ENCODE measurements at regions not wholly inside any gene's neighbourhood (a gene's known extent, or its start where the extent isn't known, plus 50 kb on each side); places are given as distances from the start of the nearest gene placed in this dataset.
"Not testable (repeated sequence)": the region's sequence is repeated elsewhere in the genome, so short reads cannot be mapped to it uniquely, and the experiment has no call there.

DNA sequence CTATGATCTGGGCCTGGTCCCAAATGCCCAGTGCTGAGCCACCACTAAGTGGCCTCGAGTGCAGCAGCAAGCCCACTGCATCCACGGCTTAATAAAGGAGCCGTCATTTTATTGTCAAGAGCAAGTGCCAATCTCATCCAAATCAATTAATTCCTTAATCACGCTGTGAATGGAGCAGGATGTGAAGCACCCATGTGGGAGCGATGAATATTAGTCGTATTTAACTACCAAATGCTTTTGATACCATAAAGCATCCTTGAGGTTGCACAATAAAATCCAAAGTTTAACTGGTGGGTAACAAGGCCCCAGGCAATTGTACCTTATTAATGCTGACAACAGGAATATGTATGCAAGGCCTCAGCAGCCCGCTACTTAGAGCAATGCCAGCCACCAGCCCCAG is 226.0 kb upstream of the C16orf82 start:
- H3K4me1 ChIP-seq (ENCODE audit: control insufficient read depth in 2 of 2, insufficient read depth in 2 of 2, low read length in 1 of 2), result no peaks in the 10 kb centered on the region
- H3K27ac ChIP-seq (ENCODE audit: low read depth in 2 of 2, low read length in 1 of 2), result no peak overlapping the region
- H3K9me3 ChIP-seq (ENCODE audit: control insufficient read depth in 2 of 2, insufficient read depth in 1 of 2, low read depth in 1 of 2, low read length in 1 of 2), result no peaks in the 10 kb centered on the region
- no peaks in the 10 kb centered on the region for H3K36me3 ChIP-seq (ENCODE audit: control insufficient read depth in 2 of 2, insufficient read depth in 2 of 2, low read length in 1 of 2)
- H3K27me3 ChIP-seq (ENCODE audit: control insufficient read depth in 1 of 2, insufficient read depth in 2 of 2, low read length in 2 of 2), result no peaks in the 10 kb centered on the region
- H3K4me3 ChIP-seq (ENCODE audit: low read depth in 1 of 2, low read length in 2 of 2), result no peak overlapping the region
- 80 to 90% methylated on average over 7 of the region's 7 CpGs for WGBS, 2 donors

DNA sequence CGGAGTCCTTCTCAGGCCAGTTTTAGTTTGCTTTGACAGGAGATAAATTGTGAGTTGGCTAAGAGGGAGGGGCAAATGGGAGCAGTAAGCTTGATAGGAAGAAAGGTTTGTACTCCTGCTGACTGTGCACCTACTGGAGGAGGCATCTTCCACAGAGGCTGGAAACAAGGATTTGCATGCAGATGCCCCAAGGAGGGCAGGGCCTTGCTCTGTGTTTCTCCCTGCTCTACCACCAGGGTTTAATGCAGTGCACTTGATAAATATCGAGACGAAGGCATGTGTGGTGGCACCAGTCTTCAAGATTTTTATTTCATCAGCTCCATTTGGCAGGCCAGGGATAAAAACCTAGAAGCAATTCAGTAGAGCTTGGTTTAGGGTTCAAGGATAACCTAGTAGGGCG is 210.5 kb upstream of the C16orf82 start:
- H3K9me3 ChIP-seq (ENCODE audit: control insufficient read depth in 2 of 2, insufficient read depth in 1 of 2, low read depth in 1 of 2, low read length in 1 of 2), result peaks cover 2 to 3% of the 10 kb centered on the region in 2 donors
- H3K36me3 ChIP-seq (ENCODE audit: control insufficient read depth in 2 of 2, insufficient read depth in 2 of 2, low read length in 1 of 2), result no peaks in the 10 kb centered on the region
- 67 to 76% methylated on average over 4 of the region's 4 CpGs for WGBS, 2 donors
- no peaks in the 10 kb centered on the region for H3K4me1 ChIP-seq (ENCODE audit: control insufficient read depth in 2 of 2, insufficient read depth in 2 of 2, low read length in 1 of 2)
- no peak overlapping the region for H3K27ac ChIP-seq (ENCODE audit: low read depth in 2 of 2, low read length in 1 of 2)
- H3K4me3 ChIP-seq (ENCODE audit: low read depth in 1 of 2, low read length in 2 of 2), result no peak overlapping the region
- H3K27me3 ChIP-seq (ENCODE audit: control insufficient read depth in 1 of 2, insufficient read depth in 2 of 2, low read length in 2 of 2), result no peaks in the 10 kb centered on the region

DNA sequence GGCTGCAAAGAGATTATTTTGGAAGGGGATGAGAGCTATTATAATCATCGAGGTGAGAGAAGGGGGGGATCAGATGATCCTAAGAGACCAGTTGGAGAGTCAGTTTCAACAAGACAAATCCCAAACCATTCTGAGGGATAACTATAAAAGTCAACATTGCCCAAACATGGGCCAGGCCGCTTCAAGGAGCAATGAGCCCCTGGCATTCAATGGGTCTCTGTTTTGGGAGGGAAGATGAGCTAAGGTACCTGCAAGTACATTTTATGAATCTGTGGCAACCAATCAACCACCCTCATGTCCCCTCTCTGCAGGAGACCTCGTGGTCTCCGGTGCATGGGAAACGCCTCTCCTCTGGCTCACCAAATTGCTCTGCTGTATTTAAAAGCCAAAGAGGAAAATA is 209.9 kb upstream of the C16orf82 start:
- no peak overlapping the region for H3K27ac ChIP-seq (ENCODE audit: low read depth in 2 of 2, low read length in 1 of 2)
- H3K27me3 ChIP-seq (ENCODE audit: control insufficient read depth in 1 of 2, insufficient read depth in 2 of 2, low read length in 2 of 2), result no peaks in the 10 kb centered on the region
- peaks cover 2 to 3% of the 10 kb centered on the region in 2 donors for H3K9me3 ChIP-seq (ENCODE audit: control insufficient read depth in 2 of 2, insufficient read depth in 1 of 2, low read depth in 1 of 2, low read length in 1 of 2)
- no peaks in the 10 kb centered on the region for H3K36me3 ChIP-seq (ENCODE audit: control insufficient read depth in 2 of 2, insufficient read depth in 2 of 2, low read length in 1 of 2)
- H3K4me1 ChIP-seq (ENCODE audit: control insufficient read depth in 2 of 2, insufficient read depth in 2 of 2, low read length in 1 of 2), result no peaks in the 10 kb centered on the region
- 78 to 81% methylated on average over 5 of the region's 5 CpGs for WGBS, 2 donors
- no peak overlapping the region for H3K4me3 ChIP-seq (ENCODE audit: low read depth in 1 of 2, low read length in 2 of 2)

DNA sequence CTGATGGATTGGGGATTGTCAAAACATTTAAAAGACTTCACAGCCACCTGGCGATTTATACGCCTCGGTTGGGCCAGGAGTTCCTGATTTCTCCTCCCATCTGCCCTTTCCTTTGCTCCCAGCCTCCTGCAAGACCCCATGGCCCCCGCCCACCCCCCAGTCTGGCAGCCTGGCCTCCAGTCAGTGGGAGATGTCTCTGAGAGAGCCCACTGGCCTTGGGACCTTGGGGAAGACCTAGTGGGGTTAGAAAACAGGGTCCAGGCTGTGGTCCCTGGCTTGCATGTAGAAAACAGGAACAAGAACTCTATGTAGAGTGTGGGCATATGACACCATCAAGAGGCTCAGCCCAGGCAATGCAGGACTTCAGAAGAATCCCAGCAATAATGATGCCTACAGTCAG is 209.4 kb upstream of the C16orf82 start:
- 72 to 77% methylated on average over 4 of the region's 4 CpGs for WGBS, 2 donors
- no peaks in the 10 kb centered on the region for H3K36me3 ChIP-seq (ENCODE audit: control insufficient read depth in 2 of 2, insufficient read depth in 2 of 2, low read length in 1 of 2)
- H3K4me3 ChIP-seq (ENCODE audit: low read depth in 1 of 2, low read length in 2 of 2), result no peak overlapping the region
- H3K9me3 ChIP-seq (ENCODE audit: control insufficient read depth in 2 of 2, insufficient read depth in 1 of 2, low read depth in 1 of 2, low read length in 1 of 2), result peaks cover 2 to 3% of the 10 kb centered on the region in 2 donors
- no peaks in the 10 kb centered on the region for H3K27me3 ChIP-seq (ENCODE audit: control insufficient read depth in 1 of 2, insufficient read depth in 2 of 2, low read length in 2 of 2)
- no peaks in the 10 kb centered on the region for H3K4me1 ChIP-seq (ENCODE audit: control insufficient read depth in 2 of 2, insufficient read depth in 2 of 2, low read length in 1 of 2)
- no peak overlapping the region for H3K27ac ChIP-seq (ENCODE audit: low read depth in 2 of 2, low read length in 1 of 2)

- no peaks in the 10 kb centered on the region for H3K4me1 ChIP-seq (ENCODE audit: control insufficient read depth in 2 of 2, insufficient read depth in 2 of 2, low read length in 1 of 2)
- WGBS, 2 donors, result 88 to 95% methylated on average over 1 of the region's 1 CpG
- H3K27me3 ChIP-seq (ENCODE audit: control insufficient read depth in 1 of 2, insufficient read depth in 2 of 2, low read length in 2 of 2), result no peaks in the 10 kb centered on the region
- no peaks in the 10 kb centered on the region for H3K36me3 ChIP-seq (ENCODE audit: control insufficient read depth in 2 of 2, insufficient read depth in 2 of 2, low read length in 1 of 2)
- no peak overlapping the region for H3K4me3 ChIP-seq (ENCODE audit: low read depth in 1 of 2, low read length in 2 of 2)
- H3K9me3 ChIP-seq (ENCODE audit: control insufficient read depth in 2 of 2, insufficient read depth in 1 of 2, low read depth in 1 of 2, low read length in 1 of 2), result peaks cover 2 to 3% of the 10 kb centered on the region in 2 donors
- no peak overlapping the region for H3K27ac ChIP-seq (ENCODE audit: low read depth in 2 of 2, low read length in 1 of 2)
Observed at GRCh38 chr16:26860506-26860905, 206.2 kb upstream of the C16orf82 start.

DNA sequence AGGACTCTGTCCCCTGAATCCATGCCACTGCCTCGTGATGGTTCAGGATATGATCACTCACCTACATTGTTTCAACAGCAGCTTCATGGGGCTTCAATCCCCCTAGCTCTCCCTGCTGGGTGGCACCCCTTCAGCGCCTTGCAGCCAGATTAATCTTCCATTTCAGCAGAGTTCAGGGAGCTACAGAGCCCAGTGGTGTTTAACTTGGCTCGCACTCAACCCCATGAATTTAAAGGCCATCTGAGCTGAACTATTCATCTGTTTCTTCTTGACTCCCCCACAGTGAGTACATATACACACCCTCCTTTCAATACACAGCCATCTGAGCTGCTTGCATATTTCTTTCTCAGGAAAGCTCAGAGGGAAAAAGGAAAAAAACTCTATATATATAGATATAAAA is 202.8 kb upstream of the C16orf82 start:
- Histone ChIP-seq H3K36me3 (ENCODE audit: control insufficient read depth in 2 of 2, insufficient read depth in 2 of 2, low read length in 1 of 2) (no peaks in the 10 kb centered on the region), H3K4me3 (ENCODE audit: low read depth in 1 of 2, low read length in 2 of 2) (no peak overlapping the region), H3K27me3 (ENCODE audit: control insufficient read depth in 1 of 2, insufficient read depth in 2 of 2, low read length in 2 of 2) (no peaks in the 10 kb centered on the region), H3K9me3 (ENCODE audit: control insufficient read depth in 2 of 2, insufficient read depth in 1 of 2, low read depth in 1 of 2, low read length in 1 of 2) (peaks cover 2 to 3% of the 10 kb centered on the region in 2 donors), H3K27ac (ENCODE audit: low read depth in 2 of 2, low read length in 1 of 2) (no peak overlapping the region), H3K4me1 (ENCODE audit: control insufficient read depth in 2 of 2, insufficient read depth in 2 of 2, low read length in 1 of 2) (no peaks in the 10 kb centered on the region)
- WGBS, 2 donors, result 47 to 59% methylated on average over 3 of the region's 3 CpGs

DNA sequence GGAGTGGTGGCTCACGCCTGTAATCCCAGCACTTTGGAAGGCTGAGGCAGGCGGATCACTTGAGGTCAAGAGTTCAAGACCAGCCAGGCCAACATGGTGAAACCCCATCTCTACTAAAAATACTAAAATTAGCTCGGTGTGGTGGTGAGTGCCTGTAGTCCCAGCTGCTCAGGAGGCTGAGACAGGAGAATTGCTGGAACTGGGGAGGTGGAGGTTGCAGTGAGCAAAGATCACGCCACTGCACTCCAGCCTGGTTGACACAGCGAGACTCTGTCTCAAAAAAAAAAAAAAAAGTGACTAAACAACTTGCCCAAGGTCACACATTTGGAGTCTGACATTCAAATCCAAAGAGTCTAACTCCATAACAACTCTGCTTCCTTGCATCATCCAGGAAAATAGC is 192.4 kb upstream of the C16orf82 start:
- not testable (repeated sequence) for H3K27me3 ChIP-seq (ENCODE audit: control insufficient read depth in 1 of 2, insufficient read depth in 2 of 2, low read length in 2 of 2); H3K4me3 ChIP-seq (ENCODE audit: low read depth in 1 of 2, low read length in 2 of 2); H3K9me3 ChIP-seq (ENCODE audit: control insufficient read depth in 2 of 2, insufficient read depth in 1 of 2, low read depth in 1 of 2, low read length in 1 of 2); H3K27ac ChIP-seq (ENCODE audit: low read depth in 2 of 2, low read length in 1 of 2); H3K36me3 ChIP-seq (ENCODE audit: control insufficient read depth in 2 of 2, insufficient read depth in 2 of 2, low read length in 1 of 2); H3K4me1 ChIP-seq (ENCODE audit: control insufficient read depth in 2 of 2, insufficient read depth in 2 of 2, low read length in 1 of 2)
- WGBS, 2 donors, result 75 to 76% methylated on average over 5 of the region's 5 CpGs

DNA sequence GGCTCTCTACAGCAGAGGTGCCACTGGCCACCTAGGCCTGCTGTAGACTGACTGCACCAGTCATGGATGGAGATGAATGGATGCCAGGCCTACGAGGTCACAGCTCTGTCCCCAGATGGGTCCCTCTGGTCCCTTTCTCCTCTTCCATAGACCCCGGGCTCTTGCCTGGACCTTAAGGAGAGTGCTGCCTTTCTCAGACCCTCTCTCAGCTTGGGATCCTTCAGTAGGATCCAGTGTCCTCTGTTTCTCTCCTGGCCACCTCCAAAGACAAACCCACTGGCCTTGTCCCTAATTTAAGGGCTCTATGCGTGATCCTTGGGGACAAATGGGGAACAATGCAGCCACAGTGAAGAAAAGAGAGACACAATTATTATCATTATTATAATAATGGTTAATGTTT is 189.3 kb upstream of the C16orf82 start:
- Histone ChIP-seq H3K4me3 (ENCODE audit: low read depth in 1 of 2, low read length in 2 of 2) (no peak overlapping the region), H3K27ac (ENCODE audit: low read depth in 2 of 2, low read length in 1 of 2) (no peak overlapping the region), H3K27me3 (ENCODE audit: control insufficient read depth in 1 of 2, insufficient read depth in 2 of 2, low read length in 2 of 2) (no peaks in the 10 kb centered on the region), H3K36me3 (ENCODE audit: control insufficient read depth in 2 of 2, insufficient read depth in 2 of 2, low read length in 1 of 2) (no peaks in the 10 kb centered on the region), H3K4me1 (ENCODE audit: control insufficient read depth in 2 of 2, insufficient read depth in 2 of 2, low read length in 1 of 2) (no peaks in the 10 kb centered on the region), H3K9me3 (ENCODE audit: control insufficient read depth in 2 of 2, insufficient read depth in 1 of 2, low read depth in 1 of 2, low read length in 1 of 2) (peaks cover 0 to 4% of the 10 kb centered on the region in 2 donors)
- 77 to 89% methylated on average over 3 of the region's 3 CpGs for WGBS, 2 donors

DNA sequence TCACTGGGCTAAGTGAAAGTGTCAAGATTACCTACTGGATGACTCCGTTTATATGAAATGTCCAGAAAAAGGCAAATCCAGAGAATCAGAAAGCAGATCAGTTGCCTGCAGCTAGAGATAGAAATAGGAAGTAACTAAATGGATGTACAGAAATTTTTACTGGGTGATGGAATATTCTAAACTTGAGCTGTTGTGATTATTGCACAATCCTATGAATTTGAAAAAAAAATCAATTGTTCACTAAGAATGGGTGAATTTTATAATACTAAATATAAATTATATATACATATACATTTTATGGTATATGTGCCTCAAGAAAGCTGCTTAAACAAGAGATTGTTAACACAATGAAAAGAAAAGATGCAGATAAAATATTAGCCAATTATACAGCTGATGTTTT is 181.1 kb upstream of the C16orf82 start:
- Histone ChIP-seq H3K27me3 (ENCODE audit: control insufficient read depth in 1 of 2, insufficient read depth in 2 of 2, low read length in 2 of 2) (no peaks in the 10 kb centered on the region), H3K4me3 (ENCODE audit: low read depth in 1 of 2, low read length in 2 of 2) (no peak overlapping the region), H3K4me1 (ENCODE audit: control insufficient read depth in 2 of 2, insufficient read depth in 2 of 2, low read length in 1 of 2) (no peaks in the 10 kb centered on the region), H3K9me3 (ENCODE audit: control insufficient read depth in 2 of 2, insufficient read depth in 1 of 2, low read depth in 1 of 2, low read length in 1 of 2) (no peaks in the 10 kb centered on the region), H3K27ac (ENCODE audit: low read depth in 2 of 2, low read length in 1 of 2) (no peak overlapping the region), H3K36me3 (ENCODE audit: control insufficient read depth in 2 of 2, insufficient read depth in 2 of 2, low read length in 1 of 2) (no peaks in the 10 kb centered on the region)
- 87 to 88% methylated on average over 1 of the region's 1 CpG for WGBS, 2 donors

DNA sequence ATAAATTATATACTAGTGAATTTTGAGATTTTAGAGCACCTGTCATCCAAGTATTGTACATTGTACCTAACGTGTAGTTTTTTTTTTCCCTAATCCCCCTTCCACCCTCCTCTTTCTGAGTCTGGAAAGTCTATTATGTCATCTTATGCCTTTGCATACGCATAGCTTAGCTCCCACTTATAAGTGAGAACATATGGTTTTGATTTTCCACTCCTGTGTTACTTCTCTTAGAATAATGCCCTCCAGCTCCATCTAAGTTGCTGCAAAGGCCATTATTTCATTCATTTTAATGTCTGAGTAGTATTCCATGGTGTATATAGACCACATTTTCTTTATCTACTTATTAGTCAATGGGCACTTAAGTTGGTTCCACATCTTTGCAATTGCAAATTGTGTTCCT is 177.0 kb upstream of the C16orf82 start:
- no peaks in the 10 kb centered on the region for H3K27me3 ChIP-seq (ENCODE audit: control insufficient read depth in 1 of 2, insufficient read depth in 2 of 2, low read length in 2 of 2)
- H3K36me3 ChIP-seq (ENCODE audit: control insufficient read depth in 2 of 2, insufficient read depth in 2 of 2, low read length in 1 of 2), result no peaks in the 10 kb centered on the region
- no peak overlapping the region for H3K4me3 ChIP-seq (ENCODE audit: low read depth in 1 of 2, low read length in 2 of 2)
- no peak overlapping the region for H3K27ac ChIP-seq (ENCODE audit: low read depth in 2 of 2, low read length in 1 of 2)
- H3K4me1 ChIP-seq (ENCODE audit: control insufficient read depth in 2 of 2, insufficient read depth in 2 of 2, low read length in 1 of 2), result no peaks in the 10 kb centered on the region
- H3K9me3 ChIP-seq (ENCODE audit: control insufficient read depth in 2 of 2, insufficient read depth in 1 of 2, low read depth in 1 of 2, low read length in 1 of 2), result no peaks in the 10 kb centered on the region
- 50 to 71% methylated on average over 2 of the region's 2 CpGs for WGBS, 2 donors
